Retina (tissue), 1 donor: ENCODE measurements at regions not wholly inside any gene's neighbourhood (a gene's known extent, or its start where the extent isn't known, plus 50 kb on each side); places are given as distances from the start of the nearest gene placed in this dataset.
"Not testable (repeated sequence)": the region's sequence is repeated elsewhere in the genome, so short reads cannot be mapped to it uniquely, and the experiment has no call there.

ENCODE experiments used
- DNase-seq: peaks from one replicate; pipeline ENCODE4 v3.0.0-alpha.2; 2016

DNA sequence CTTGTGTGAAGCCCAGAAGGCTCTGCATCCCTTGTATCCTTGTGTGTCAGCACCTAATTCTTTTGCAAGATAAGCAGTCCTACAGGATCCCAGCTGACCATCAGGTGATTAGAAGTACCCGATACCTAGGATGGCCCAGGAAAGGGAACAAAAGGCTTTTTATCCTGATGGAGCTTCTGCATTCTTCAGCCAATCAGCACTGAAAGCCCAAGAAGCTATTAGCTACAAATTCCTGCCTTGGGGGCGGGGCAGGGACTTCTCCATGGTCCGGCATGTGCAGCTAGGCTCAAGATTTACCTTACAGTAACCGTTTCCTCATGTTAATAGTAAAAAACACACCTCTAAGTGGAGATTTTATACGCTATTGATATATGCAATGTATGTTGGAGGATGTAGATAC, 264.6 kb upstream of the THUMPD2 start:
- DNase-seq, result no peak

DNA sequence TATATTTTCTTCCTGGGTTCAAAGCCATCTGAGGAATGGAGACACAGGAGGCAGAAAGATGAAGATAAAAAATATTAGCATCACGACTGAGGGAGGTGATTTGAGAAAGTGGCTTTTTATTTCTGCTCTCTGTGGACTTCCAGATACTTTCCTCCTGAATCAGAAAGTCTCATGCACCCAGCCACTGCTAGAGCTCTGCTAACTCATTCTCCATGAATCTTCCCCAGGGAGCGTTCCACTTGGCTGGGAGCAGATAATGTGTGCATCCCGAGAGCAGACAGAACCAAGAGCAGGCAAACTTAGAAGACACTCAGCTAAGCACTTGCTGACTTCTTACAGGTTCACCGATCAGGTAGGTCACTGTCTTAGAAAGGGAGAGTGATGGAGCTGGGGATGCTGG, 264.1 kb upstream of the THUMPD2 start:
- no peak for DNase-seq

DNA sequence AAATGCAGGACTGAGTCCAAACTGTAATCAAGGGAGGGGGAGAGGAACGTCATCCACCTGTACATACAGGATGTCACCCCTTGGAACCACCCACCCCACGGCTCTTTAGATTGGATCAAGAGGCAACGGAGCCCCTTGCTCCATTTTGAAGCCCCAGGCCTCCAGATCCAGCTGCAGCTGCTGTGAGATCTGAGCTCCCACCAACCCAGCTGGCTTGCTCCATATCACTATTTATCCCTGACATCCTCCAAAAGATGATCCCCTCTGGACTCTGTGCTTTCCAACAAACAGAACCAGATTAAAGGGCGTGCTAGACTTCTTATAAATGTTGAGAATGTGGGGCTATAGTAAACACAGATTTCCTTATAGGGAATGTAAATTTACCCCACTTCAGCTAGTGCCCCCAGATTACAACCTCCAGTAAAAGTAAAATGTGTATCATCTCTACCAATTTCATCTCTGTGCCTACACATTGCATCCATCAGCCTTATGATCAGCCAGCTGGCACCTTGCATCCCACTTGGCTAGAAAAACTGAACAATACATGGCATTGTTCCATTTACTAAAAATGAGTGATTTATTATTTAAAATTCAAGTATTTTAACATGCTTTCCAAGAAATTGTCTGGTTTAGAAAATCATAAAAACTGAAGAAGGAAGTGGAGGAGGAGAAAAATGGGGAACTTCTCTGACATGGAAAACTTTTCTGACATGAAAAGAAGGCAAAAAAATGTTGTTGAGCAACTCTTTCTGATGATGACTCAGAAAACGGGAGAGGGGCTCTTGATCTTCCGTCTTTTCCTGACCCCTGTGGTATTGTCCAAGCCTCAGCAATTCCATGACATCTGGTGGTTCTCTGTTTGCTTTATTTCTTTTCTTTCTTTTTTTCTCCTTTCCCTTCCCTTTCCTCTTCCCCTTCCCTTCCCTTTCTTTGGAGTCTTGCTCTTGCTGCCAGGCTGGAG, 262.6 kb upstream of the THUMPD2 start:
- DNase-seq, result no peak

DNA sequence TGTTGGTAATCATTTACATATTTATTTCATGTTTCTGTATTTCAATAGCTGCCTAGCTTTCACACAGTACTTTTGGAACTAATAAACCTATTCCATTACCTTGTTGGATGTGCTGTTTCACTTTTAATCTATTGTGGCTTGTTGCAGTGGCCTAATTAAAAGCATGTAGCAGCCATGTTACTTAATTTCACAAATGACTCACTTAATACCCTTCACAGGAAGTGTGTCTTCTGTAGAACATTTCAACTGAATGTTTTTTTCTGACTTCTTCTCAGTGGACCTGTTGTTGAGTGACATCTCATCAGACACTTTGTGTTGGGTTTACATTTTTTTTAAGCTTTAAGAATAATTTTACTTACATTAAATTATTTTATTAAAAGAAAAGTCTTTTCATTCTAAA, 260.5 kb upstream of the THUMPD2 start:
- no peak for DNase-seq

DNA sequence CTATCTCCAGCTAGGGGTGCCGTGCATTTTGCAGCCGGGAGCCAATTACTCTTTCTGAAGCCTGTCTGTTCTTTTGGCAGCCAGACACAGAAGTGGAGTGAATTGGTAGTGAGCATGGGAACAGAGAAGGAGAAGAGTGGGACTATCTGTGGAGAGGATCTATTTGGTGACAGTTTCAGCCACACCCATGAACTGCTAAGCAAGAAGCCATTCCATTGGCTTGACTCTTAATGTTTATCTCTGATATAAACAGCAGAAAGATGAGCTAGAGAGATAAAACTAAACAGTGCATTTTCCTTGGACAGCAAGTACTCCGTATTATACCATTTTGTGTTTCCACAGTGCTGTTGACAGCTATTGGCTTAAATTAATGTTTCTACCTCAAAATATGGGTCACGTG, 259.6 kb upstream of the THUMPD2 start:
- DNase-seq, result no peak

DNA sequence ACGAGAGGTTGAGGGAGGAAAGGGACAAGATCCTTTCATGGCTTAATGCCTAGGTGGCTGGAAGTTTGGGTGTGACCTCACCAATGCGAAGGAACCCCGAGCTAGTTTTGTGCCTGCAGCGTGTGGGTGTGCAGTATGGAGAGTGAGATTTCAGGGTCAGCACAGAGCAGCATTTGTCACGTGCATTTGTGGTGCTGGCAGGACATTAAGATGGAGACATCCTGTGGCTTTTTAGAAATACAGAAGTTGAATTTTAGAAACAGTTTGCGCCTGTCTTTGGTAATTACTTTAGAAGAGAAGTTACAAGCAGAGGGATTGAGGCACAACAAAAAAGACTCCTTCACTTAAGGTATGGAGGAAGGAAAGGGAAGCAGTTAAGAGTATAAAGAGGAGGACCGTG, 258.2 kb upstream of the THUMPD2 start:
- DNase-seq, result no peak

DNA sequence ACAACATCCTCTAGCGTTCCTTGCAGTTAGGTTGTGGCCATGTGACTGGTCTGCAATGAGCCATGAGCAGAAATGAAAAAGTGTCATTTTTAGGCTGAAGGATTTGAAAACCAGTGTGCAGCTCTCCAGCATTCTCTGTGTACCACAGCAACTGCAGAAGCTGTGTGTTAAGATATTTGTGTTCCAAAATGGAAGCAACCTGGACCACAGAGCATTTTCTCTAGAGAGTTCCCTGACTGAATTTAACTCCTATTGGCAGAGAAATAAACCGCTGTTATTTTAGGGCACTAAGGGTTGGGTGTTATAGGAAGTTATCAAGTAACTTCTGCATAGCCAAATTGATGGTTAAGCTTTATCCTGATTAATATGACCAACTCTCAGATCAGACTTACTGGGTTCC, 257.2 kb upstream of the THUMPD2 start:
- DNase-seq, result no peak

DNA sequence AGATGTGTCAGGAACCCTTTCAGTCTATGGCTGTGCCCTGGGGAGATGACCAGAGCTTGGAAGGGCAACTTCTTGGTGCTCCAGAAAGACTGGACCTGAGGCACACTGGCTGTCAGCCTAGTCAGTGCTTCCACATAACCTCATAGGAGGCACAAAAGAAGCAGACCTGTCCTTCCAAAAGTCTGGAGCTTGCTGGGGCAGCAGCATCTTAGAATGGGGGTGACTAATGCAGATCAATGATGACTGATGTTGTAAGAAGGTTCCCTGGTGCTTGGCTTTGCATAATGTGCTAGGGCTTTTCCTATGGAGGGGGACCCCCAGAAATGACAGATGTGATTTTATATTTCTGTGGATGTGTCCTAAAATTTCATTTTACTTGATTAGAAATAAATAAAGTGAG, 255.7 kb upstream of the THUMPD2 start:
- DNase-seq, result no peak

DNA sequence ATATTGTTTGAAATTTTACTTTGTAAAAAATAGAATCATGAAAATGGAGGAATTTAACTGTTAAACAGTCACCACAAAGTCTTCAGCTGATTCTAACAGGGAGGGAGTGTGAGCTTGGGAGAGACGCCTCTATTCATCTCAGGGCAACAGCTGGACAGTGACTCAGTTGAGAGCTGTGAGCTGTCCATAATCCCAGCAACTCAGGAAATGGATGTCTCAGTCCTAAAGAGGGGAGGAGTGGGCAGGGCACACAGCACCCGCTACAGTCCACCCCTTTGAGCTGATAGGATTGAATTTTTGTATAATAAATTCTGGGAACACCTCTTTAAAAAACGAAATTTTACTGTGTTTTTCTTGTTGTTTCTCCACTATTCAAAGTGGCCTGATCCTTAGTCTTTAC, 255.1 kb upstream of the THUMPD2 start:
- DNase-seq, result no peak

DNA sequence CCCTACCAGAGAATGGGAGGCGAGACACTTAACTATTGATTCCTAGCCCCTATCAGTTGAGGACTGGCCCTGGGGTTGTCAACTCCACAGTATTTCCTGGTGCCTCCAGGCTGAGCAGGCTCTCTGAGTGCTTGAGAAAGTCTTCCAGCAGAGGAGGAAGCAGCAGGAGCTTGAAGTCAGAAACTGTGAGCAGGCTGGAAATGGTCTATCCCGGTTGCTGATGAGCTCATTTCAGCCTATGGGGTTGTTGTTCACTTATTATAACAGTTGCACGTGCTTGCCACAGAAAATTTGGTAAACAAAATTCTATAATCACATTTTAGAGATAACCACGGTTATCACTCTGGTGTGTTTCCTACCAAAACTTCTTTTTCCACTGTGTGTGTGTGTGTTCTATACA, 254.7 kb upstream of the THUMPD2 start:
- no peak for DNase-seq

DNA sequence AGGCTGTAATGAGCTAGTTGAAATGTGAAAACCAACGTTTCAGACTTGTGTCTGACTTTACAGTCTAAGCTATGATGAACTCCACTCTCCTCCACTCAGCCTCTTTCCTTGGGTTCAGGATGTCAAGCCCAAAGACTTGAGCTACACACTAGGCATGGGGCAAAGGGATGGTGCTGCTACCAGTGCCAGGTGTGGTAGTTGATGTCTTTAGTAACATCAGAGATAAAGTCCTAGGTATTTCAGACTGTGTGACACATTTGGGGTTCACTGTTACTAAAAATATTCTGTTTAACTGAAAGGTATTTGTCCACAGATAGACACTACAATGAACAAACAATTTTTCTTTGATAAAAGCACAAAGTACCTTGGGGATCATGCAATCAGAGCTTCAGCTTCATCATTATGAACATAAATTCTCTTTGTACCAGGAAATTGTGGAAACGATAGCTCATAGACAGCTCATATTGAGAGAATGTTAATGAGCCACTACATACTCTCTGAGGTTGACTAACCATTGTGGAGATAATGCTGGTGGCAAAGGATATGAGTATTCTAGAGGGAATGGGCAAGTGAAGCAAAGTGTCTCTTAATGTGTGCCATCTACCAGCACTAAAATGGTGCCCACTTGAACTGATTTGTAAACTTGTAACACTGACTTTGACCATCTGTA, 253.7 kb upstream of the THUMPD2 start:
- no peak for DNase-seq

DNA sequence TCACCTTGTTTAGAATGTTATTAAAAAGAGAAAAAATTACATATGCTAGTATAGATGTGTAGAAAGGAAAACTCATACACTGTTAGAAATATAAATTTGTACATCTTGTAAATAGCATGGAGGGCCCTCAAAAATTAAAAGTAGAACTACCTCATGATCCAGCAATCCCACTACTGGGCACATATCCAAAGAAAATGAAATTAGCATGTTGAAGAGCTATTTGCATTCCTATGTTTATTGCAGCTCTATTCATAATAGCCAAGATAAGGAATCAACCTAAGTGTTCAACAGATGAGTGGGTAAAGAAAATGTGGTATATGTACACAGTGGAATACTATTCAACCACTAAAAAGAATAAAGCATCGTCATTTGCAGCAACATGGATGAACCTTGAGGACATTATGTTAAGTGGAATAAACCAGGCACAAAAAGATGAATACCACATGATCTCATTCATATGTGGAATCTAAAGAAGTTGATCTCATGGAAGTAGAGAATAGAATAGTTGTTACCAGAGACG, 251.5 kb upstream of the THUMPD2 start:
- no peak for DNase-seq

DNA sequence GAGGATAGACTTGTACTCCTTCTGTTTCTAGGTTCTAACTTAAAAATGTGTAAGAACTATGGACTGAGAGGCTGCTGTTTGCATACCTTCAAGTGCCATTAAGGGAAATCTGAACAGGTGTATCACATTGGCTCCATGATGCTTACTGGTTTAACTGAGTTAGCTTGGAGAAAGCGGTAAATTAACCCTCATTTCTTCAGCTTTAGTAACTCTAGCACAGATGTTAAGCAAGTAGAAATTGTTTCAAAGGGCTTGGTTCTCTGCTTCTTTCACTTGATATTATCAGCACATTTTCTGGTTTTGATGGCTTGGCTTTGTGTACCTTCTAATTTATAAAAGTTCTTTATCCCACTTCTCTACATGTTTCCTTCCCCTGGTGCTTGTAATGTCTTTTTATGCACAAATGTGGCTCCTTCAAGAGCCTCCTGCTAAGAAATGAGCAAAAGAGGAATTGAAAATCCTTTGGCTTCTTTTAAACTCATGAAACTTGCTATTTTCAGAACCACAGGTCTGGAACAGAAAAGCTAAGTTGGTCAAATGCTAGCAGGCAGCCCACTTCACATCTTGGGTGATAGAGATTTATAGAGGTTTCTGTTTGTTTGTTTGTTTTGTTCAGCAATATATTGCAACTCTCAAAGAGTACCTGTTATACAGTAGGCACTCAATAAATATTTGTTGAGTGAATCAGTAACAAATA, 249.9 kb upstream of the THUMPD2 start:
- no peak for DNase-seq

DNA sequence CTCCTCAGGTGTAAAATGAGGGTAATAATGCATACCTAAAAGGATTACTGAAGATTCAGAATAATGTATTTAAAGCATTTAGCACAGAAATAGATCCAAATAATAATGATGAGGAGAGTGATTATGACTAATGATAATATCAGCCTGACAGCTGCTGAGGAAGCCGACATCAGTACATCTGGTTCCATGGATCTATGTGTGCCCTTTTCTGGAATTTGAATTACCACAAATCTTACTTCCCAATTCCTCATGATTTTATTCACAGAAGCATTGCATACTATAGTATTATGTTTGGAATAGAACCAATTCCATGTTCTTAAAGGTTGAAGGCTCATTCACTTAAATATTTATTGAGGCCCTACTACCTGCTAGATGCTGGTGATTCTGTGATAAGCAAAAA, 248.9 kb upstream of the THUMPD2 start:
- DNase-seq, result no peak

DNA sequence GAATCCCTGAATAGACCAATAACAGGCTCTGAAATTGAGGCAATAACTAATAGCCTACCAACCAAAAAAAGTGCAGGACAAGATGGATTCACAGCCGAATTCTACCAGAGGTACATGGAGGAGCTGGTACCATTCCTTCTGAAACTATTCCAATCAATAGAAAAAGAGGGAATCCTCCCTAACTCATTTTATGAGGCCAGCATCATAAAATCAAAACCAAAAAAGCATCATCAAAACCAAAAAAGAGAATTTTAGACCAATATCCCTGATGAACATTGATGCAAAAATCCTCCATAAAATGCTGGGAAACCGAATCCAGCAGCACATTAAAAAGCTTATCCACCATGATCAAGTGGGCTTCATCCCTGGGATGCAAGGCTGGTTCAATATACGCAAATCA, 246.2 kb upstream of the THUMPD2 start:
- DNase-seq, result not testable (repeated sequence)

DNA sequence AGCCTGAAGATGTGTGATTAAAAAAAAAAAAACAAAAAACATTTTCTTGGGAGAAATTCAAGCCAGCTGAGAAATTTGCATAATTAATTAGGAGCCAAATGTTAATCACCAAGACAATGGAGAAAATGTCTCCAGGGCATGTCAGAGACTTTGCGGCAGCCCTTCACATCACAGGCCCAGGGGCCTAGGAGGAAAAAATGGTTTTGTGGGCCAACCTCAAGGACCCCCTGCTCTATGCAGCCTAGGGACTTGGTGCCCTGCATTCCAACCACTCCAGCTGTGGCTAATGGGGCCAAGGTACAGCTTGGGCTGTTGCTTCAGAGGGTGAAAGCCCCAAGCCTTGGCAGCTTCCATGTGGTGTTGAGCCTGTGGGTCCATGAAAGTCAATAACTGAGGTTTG, 241.9 kb upstream of the THUMPD2 start:
- no peak for DNase-seq

DNA sequence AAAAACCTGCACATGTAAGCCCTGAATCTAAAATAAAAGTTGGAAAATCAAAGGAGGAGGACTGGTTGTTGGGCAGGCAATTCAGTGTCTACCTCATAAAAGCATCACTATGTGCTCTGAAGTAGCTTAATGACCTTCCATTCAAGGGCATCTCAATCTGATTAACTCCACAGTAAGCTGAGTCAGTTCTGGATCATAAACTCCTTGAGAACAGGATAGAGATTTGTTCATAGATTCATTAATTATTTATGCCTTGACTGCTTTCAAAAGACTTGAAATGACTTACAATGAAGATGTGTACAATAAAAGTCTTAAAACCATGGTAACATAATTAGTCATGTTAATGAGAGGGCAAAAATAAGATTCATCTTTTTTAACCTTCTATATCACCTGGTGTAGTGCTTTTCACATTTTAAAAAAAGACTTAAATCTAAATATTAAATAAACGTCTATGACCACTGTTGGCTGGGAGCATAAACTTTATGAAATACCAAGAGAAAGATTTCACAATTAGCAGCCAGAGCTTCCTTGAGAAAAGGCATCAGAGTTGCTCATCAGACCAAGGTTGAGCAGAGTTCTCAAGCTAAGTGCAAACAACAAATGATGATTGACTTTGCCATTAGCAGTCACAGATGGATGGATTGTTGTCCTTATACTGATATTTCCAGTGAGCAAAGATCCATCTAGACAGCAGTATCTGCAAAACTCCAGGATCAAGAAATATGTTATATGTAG, 237.3 kb upstream of the THUMPD2 start:
- no peak for DNase-seq

DNA sequence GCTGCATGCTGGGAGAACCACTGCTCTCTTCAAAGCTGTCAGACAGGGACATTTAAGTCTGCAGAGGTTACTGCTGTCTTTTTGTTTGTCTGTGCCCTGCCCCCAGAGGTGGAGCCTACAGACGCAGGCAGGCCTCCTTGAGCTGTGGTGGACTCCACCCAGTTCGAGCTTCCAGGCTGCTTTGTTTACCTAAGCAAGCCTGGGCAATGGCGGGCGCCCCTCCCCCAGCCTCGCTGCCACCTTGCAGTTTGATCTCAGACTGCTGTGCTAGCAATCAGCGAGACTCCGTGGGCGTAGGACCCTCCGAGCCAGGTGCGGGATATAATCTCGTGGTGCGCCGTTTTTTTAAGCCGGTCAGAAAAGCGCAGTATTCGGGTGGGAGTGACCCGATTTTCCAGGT, 234.9 kb upstream of the THUMPD2 start:
- not testable (repeated sequence) for DNase-seq

DNA sequence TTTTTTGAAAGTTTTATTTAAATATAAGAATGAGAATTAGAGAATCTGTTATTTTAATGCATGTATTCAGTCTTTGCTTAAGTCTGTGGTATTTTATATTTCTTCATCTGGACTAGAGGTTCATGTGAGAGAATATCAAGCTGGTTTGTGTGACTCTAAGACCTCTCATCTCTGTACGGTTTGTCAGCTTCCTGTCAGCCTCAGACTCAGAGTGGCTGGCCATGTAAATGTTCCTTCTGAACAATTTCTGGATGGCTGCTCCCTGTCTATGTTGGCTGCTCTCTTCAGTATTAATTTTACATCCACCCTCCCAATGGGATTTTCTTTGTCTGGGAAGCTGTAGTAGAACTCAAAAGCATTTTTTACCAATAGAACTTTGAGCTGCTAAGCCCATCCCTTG, 225.3 kb upstream of the THUMPD2 start:
- peak; percentile 19 for DNase-seq

DNA sequence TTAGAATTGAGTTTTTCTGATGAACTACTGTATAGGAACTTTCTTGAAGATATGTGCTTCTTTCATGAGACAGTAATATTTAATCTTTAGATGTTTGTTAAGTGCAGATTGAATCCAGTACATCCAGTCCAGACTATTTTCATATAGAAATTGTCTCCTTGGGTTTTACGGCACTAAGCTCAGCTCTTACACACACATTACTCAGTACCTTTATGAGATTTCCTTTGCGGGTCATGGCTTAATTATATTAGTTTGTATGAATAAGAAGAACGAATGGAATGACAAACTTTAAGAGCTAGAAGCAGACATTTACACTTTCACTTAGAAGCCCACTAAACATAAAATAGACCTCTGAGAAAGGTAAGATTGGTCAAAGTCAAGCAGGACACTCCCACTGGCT, 223.3 kb upstream of the THUMPD2 start:
- DNase-seq, result no peak

DNA sequence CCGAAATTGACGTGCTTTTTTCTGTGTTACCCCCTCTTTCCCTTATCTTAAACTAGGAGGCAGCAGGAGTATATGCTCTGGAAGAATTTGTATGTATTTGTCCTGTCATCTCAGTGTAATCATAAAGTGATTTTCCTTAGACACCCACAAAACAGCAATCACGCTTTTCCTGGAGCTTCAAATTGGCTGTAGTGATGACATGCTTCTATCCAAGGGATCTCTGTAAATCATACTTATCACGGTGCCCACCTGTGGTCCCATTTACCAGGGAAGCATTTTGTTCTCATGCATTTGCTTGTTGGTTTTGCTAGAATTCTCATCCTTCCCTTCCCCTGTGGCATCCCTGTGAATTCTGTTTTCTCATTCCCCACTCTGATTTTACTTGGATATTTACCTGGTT, 220.8 kb upstream of the THUMPD2 start:
- DNase-seq, result no peak

DNA sequence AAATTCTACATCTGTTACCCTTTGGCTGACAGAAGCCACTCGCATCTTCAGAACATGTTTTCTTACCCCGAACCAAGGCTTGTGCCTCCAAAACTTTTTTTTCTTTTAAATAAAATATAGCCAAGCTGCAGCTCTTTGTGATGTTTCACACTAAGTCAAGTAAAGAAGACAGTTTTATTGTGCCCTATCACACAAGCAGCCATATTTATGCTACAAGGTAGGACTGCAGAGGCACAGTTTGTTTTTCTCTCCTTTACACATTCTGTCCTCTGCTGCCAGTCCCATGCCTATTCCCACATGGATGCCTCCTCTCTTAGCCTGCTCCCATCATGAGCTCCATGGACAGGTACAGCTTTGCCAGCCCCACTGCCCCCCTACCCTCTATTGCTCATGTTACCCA, 219.6 kb upstream of the THUMPD2 start:
- DNase-seq, result no peak

DNA sequence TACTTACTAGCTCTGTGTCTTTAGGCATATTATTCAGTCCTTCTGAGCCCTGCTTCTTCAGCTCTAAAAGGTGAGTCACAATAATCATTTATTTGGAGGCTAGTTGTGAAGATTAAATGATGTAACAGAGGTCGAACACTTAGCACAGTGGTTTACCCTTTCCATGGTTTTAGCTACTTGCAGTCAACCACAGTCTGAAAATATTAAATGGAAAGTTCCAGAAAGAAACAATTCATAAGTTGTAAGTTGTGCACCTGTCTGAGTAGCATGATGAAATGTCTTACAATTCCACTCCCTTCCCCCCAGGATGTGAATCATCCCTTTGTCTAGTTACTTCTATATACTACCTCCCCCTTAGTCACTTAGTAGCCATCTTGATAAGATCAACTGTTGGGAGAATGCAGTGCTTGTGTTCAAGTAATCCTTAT, 217.6 kb upstream of the THUMPD2 start:
- no peak for DNase-seq
